ENCODE measurements at regions not wholly inside any gene's neighbourhood (a gene's known extent, or its start where the extent isn't known, plus 50 kb on each side); places are given as distances from the start of the nearest gene placed in this dataset.

DNA sequence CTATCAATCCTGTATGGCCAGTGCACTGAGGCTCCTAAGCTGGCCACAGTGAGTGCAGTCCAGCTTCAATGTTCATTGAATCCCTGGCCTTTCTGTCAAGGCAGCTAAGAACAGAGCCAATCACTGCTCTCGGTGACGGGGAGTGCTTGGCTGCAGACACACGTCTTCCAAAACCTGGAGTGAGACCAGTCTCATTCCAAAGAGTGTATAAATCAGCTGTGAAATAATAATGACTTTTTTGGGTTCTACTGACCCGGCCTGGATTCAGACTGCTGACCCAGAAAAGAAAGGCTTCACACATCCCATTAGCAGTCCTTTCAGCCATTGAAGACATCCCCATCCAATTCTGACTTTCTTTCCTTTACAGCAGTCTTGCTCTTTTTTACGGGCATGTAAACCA, 665.5 kb downstream of the GBE1 start:
- Histone ChIP-seq H3K27ac (ENCODE audit: low read length) (no peak overlapping the region), H3K36me3 (ENCODE audit: control insufficient read depth, insufficient read depth, low read length) (no peaks in the 10 kb centered on the region), H3K4me1 (ENCODE audit: control insufficient read depth, insufficient read depth, low read length) (no peaks in the 10 kb centered on the region), H3K27me3 (ENCODE audit: control insufficient read depth, insufficient read depth, low read length) (no peaks in the 10 kb centered on the region), H3K4me3 (ENCODE audit: low read depth in 2 of 2, low read length in 2 of 2) (no peak overlapping the region), H3K9me3 (ENCODE audit: control insufficient read depth, insufficient read depth, low read depth, low read length) (no peaks in the 10 kb centered on the region)
- in situ Hi-C loops (cut with HindIII; ENCODE audit: low pct_unique_long_range_greater_than_20kb, low sequenced_read_pairs) (no loop called here), intact Hi-C loops (cut with micrococcal nuclease; ENCODE audit: unreplicated experiment) (no loop called here)
- DNase-seq (ENCODE audit: low read depth, low spot score), result no peak
- BruUV-seq (replicated peaks), result no TSS peak
- TF ChIP-seq, protein P1, sequence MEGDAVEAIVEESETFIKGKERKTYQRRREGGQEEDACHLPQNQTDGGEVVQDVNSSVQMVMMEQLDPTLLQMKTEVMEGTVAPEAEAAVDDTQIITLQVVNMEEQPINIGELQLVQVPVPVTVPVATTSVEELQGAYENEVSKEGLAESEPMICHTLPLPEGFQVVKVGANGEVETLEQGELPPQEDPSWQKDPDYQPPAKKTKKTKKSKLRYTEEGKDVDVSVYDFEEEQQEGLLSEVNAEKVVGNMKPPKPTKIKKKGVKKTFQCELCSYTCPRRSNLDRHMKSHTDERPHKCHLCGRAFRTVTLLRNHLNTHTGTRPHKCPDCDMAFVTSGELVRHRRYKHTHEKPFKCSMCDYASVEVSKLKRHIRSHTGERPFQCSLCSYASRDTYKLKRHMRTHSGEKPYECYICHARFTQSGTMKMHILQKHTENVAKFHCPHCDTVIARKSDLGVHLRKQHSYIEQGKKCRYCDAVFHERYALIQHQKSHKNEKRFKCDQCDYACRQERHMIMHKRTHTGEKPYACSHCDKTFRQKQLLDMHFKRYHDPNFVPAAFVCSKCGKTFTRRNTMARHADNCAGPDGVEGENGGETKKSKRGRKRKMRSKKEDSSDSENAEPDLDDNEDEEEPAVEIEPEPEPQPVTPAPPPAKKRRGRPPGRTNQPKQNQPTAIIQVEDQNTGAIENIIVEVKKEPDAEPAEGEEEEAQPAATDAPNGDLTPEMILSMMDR (IDR thresholded peaks at IDR 0.05), result no peak
- TF ChIP-seq SIN3A (IDR thresholded peaks at IDR 0.05; ENCODE audit: borderline replicate concordance, insufficient read depth, low read depth, low read length), result no peak
- TF ChIP-seq TCF7L2 (IDR thresholded peaks at IDR 0.05; ENCODE audit: low read depth, low read length), result no peak
- no peak for TF ChIP-seq POLR2AphosphoS5 (IDR thresholded peaks at IDR 0.05; ENCODE audit: low read depth, low read length)
- no peak for ATAC-seq
- CTCF ChIA-PET, result no interaction called here
- POLR2A ChIA-PET, result no interaction called here

DNA sequence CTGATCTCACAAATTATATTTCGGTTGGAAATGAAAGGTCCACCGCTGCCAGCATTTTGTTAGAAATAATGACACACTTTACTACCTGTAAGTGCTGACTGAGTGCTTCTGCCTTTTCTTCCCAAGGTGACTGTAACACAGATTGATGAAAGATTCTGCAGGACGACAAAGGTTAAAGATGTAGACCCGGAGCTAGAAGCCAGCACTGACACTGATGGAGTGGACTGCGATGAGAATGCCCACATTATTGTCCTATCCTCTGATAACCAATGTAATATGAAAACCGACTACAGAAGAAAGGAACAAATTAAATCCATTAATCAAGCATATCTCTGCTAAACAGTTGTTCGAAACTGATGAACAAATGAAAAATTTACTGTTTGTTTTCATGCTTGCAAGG, 666.5 kb downstream of the GBE1 start:
- TF ChIP-seq TCF7L2 (IDR thresholded peaks at IDR 0.05; ENCODE audit: low read depth, low read length) (no peak), REST (IDR thresholded peaks at IDR 0.05; ENCODE audit: insufficient read depth in 1 of 2, low read depth in 2 of 2, low read length in 1 of 2) (no peak), SIN3A (IDR thresholded peaks at IDR 0.05; ENCODE audit: borderline replicate concordance, insufficient read depth, low read depth, low read length) (no peak), POLR2AphosphoS5 (IDR thresholded peaks at IDR 0.05; ENCODE audit: low read depth, low read length) (no peak)
- TF ChIP-seq, protein P1 (IDR thresholded peaks at IDR 0.05), result no peak
- DNase-seq (ENCODE audit: low read depth, low spot score) (no peak), ATAC-seq (no peak)
- Histone ChIP-seq H3K27ac (ENCODE audit: low read length) (no peak overlapping the region), H3K27me3 (ENCODE audit: control insufficient read depth, insufficient read depth, low read length) (no peaks in the 10 kb centered on the region), H3K4me3 (ENCODE audit: low read depth in 2 of 2, low read length in 2 of 2) (no peak overlapping the region), H3K36me3 (ENCODE audit: control insufficient read depth, insufficient read depth, low read length) (no peaks in the 10 kb centered on the region), H3K9me3 (ENCODE audit: control insufficient read depth, insufficient read depth, low read depth, low read length) (no peaks in the 10 kb centered on the region), H3K4me1 (ENCODE audit: control insufficient read depth, insufficient read depth, low read length) (no peaks in the 10 kb centered on the region)
- BruUV-seq (replicated peaks), result no TSS peak
- in situ Hi-C loops (cut with HindIII; ENCODE audit: low pct_unique_long_range_greater_than_20kb, low sequenced_read_pairs) (no loop called here), intact Hi-C loops (cut with micrococcal nuclease; ENCODE audit: unreplicated experiment) (no loop called here)
- CTCF ChIA-PET, result no interaction called here
- POLR2A ChIA-PET, result no interaction called here

All from Panc1 (cell line).